ENCODE measurements at regions not wholly inside any gene's neighbourhood (a gene's known extent, or its start where the extent isn't known, plus 50 kb on each side); places are given as distances from the start of the nearest gene placed in this dataset.

DNA sequence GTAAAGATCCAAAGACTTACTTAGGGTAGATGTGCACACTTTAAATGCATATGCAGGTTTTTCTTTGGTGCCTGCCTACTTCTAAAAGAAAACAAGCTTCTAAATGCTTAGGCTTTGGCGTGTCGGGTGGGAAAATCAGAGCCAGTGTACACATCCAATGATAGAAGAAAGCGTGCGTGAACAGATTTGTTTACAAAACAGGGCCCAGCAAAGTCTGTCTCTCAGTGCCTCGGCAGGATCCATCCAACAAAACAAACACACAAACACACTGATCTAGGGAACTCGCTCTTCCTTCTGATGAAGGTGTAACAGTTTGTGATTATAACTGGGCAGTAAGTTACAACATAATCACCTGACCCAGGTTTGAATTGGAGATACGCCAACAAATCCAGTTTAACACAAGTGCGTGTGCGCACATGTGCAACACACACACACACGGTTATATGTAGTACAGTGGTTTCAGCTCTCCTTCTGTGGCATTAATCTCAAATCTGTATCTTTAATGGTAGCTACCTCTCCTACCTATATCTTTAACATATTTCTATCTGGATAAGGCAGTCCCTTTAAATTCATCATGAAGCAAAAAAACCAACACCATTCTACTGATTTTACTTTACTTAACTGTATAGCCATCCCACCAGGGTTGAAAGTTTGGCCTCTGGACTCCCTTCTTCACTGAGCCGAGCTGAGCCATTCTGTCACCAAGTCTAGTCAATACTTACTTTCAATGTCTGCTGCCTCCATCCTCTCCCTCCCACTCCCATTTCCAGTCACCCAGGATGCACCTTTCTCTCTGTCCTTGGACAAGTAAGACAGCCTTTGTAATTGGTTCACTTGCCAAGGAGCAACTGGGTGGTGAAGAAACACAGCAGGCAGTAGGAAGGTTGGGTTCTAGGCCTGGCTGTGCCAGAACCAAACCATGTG, 184.4 kb upstream of the KLF14 start:
- H3K4me3 ChIP-seq (ENCODE audit: low read depth, low read length): no peak overlapping the region
- H3K36me3 ChIP-seq (ENCODE audit: control insufficient read depth, insufficient read depth, low read length): no peaks in the 10 kb centered on the region
- peak in 1 of 6 donors; percentile 90 for DNase-seq (ENCODE audit: low read depth in 4 of 6, low spot score in 6 of 6)
- no peaks in the 10 kb centered on the region for H3K27me3 ChIP-seq (ENCODE audit: control insufficient read depth, insufficient read depth, low read length)
- no peak overlapping the region for H3K27ac ChIP-seq (ENCODE audit: low read depth, low read length)
- 85% methylated on average over 4 of the region's 11 CpGs for WGBS (ENCODE audit: insufficient coverage)
- H3K9me3 ChIP-seq (ENCODE audit: control insufficient read depth, insufficient read depth, low read length): no peaks in the 10 kb centered on the region
- H3K4me1 ChIP-seq (ENCODE audit: control insufficient read depth, insufficient read depth, low read length): peaks cover 28% of the 10 kb centered on the region

DNA sequence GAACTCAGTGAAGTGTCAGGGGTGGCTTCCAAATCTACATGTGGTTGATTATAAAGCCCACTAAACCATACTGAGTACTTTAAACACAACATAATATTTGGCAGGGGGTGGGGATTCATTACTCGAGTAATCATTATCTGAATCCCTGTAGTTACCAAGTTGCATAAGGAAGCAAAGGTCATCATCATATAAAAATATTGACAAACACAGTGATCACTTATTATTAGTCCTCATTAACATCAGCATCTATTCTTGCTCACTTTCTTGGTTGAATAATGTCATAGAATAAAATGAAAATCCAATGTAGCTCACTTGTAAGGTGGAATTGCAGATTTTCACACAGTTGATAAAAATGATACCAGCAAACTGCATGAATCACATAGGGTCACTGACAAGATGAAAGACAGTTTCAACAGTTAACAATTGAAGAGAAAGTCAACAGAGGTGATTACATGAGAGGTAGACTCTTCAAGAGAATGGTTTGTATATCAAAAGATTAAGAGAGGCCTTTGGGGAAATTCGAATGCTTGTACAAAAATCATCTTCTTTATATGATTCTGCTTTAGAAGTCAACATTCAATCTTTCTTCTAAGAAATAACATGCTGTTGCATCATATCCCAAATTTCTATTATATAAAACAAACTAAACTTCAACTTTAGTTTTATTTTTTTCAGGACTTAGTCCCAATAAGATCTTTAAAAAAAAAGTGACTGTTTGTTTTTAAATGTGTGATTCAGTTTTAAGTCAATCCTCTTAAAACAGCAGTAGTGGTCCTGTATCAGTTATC, 185.5 kb upstream of the KLF14 start:
- Histone ChIP-seq H3K27me3 (ENCODE audit: control insufficient read depth, insufficient read depth, low read length) (no peaks in the 10 kb centered on the region), H3K36me3 (ENCODE audit: control insufficient read depth, insufficient read depth, low read length) (no peaks in the 10 kb centered on the region), H3K9me3 (ENCODE audit: control insufficient read depth, insufficient read depth, low read length) (no peaks in the 10 kb centered on the region), H3K4me3 (ENCODE audit: low read depth, low read length) (no peak overlapping the region), H3K4me1 (ENCODE audit: control insufficient read depth, insufficient read depth, low read length) (peaks cover 25% of the 10 kb centered on the region), H3K27ac (ENCODE audit: low read depth, low read length) (no peak overlapping the region)
- WGBS (ENCODE audit: insufficient coverage): no CpG with 5 or more reads among the region's 2 CpGs
- no peak for DNase-seq (ENCODE audit: low read depth in 4 of 6, low spot score in 6 of 6)

DNA sequence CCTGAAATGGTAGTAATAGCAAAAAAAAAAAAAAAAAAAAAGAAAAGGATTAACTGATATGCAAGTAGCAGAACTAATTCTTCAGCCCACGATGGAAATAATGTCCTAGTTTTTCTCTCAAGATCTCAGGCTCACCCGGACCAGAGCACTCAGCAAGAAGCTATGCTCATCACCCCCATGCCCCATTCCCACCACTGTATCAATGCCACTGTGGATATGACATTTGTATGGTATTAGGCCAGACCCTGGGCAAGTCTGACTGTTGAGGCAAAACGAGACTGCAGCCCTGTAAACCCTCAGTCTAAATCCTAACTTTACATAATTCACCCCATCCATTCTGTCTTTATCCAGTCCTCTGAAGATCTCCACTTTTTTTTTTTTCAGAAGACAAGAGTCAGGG, 186.1 kb upstream of the KLF14 start:
- H3K4me1 ChIP-seq (ENCODE audit: control insufficient read depth, insufficient read depth, low read length): peaks cover 20% of the 10 kb centered on the region

DNA sequence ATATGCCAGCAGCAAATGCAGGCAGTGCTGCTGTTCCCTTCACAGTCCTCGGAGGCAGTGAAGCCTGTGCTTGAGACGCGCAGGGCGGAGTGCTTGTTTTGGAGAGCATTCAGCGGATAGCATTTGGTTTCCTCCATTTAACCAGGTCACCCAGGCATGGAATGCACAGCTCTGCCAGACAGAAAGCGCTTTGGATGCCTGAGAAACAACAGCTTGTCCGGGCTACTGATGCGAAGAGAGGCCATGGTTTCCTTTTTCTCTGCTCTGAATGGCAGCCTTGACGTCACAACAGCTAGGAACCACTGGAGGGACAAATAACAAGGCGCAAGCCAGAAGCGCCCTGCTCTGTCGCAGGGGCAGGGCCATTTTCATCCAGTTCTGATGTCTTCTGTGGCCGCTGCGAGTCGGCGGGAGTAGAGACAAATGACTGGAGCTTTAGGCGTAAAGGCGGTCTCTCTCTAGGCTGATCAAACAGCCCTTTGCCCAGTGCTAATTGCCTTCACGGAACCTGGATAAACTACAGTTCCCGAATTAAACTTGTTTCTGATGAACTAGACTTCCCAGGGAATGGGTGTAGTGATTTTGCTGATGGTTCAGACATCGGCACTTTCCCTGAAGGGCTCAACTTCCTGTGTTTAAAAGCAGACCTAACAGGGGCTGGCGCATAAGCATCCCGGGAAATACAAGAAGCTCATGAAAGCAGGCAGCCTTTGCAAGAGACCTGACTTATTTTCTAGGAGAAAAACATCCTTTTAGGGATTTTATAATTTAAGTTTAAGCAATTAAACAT, 187.6 kb upstream of the KLF14 start:
- peaks cover 14% of the 10 kb centered on the region for H3K4me1 ChIP-seq (ENCODE audit: control insufficient read depth, insufficient read depth, low read length)
- no peaks in the 10 kb centered on the region for H3K9me3 ChIP-seq (ENCODE audit: control insufficient read depth, insufficient read depth, low read length)
- no peaks in the 10 kb centered on the region for H3K27me3 ChIP-seq (ENCODE audit: control insufficient read depth, insufficient read depth, low read length)
- 24% methylated on average over 18 of the region's 23 CpGs for WGBS (ENCODE audit: insufficient coverage)
- peak; percentile 76 to 97 (median 85) for DNase-seq (ENCODE audit: low read depth in 4 of 6, low spot score in 6 of 6)
- peak overlapping the region; percentile 24 for H3K4me3 ChIP-seq (ENCODE audit: low read depth, low read length)
- peak overlapping the region; percentile 89 for H3K27ac ChIP-seq (ENCODE audit: low read depth, low read length)
- peaks cover 2% of the 10 kb centered on the region for H3K36me3 ChIP-seq (ENCODE audit: control insufficient read depth, insufficient read depth, low read length)

More for the DNA sequence above, 186.1 kb upstream of the KLF14 start:
- H3K9me3 ChIP-seq (ENCODE audit: control insufficient read depth, insufficient read depth, low read length): no peaks in the 10 kb centered on the region
- 60% methylated on average over 1 of the region's 3 CpGs for WGBS (ENCODE audit: insufficient coverage)
- no peak for DNase-seq (ENCODE audit: low read depth in 4 of 6, low spot score in 6 of 6)
- no peaks in the 10 kb centered on the region for H3K27me3 ChIP-seq (ENCODE audit: control insufficient read depth, insufficient read depth, low read length)
- H3K36me3 ChIP-seq (ENCODE audit: control insufficient read depth, insufficient read depth, low read length): no peaks in the 10 kb centered on the region
- peak overlapping the region; percentile 89 for H3K27ac ChIP-seq (ENCODE audit: low read depth, low read length)
- H3K4me3 ChIP-seq (ENCODE audit: low read depth, low read length): no peak overlapping the region

DNA sequence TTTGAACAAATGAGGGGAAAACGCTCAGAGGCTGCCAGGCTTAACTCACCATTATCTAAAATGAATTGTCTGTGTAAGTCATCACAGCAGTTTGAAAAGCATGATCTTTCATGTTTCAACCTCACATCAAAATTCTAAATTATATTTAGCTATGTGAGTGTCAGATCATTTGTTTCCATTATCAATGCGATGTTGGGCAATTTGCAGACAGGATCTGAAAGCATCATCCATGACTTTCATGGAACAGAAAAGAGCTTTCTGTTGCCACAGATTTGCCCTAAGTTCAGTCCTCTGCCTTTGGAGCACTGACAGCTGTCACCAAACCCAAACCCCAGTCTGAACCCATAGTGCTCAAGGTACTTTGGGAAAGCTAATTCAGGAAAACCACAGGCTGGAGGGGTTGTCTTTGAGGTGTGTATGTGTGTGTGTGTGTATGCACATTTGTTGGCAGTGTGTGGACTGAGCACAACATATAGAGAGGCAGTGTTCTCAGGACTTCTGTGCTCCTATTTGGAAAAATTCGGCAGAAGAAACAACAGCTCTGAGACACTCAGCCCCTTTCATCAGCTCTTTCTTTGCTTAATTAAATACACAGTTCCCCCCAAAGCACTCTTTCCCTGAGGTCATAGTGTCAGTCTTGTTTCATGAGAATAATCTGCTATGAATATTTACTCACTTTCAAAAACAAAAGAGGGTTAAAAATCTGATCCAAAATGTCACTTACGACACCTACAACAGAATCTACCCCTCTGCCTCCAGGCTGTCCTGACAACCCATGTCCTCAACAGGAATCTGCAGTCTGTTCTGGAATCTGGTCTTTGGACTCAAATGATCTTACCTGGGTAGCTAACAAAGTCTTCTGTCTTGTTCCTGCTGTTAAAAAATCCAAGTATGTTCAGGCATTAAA, 188.5 kb upstream of the KLF14 start:
- DNase-seq (ENCODE audit: low read depth in 4 of 6, low spot score in 6 of 6): peak in 2 of 6 donors; percentile 52 to 61
- Histone ChIP-seq H3K27me3 (ENCODE audit: control insufficient read depth, insufficient read depth, low read length) (no peaks in the 10 kb centered on the region), H3K36me3 (ENCODE audit: control insufficient read depth, insufficient read depth, low read length) (peaks cover 2% of the 10 kb centered on the region), H3K4me1 (ENCODE audit: control insufficient read depth, insufficient read depth, low read length) (peaks cover 14% of the 10 kb centered on the region), H3K4me3 (ENCODE audit: low read depth, low read length) (no peak overlapping the region), H3K9me3 (ENCODE audit: control insufficient read depth, insufficient read depth, low read length) (no peaks in the 10 kb centered on the region), H3K27ac (ENCODE audit: low read depth, low read length) (peak overlapping the region; percentile 89)
- 50% methylated on average over 2 of the region's 4 CpGs for WGBS (ENCODE audit: insufficient coverage)

DNA sequence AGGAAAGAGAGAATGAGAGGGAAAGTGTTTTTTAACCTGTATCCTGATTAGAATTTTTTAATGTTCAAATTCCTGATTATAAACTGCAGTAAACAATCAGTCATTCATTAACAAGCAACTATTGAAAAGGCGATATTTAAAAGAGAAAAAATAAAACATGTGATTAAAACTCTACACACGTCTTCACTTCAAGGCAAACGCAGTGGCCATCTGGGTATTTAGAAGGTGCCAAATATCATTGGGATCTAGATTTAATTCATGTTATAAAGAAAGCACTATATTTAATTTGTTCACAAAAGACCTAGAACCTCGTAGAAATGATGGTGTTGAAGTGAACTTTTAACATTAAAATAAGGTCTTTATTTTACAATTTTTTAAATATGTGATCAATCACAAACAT, 189.4 kb upstream of the KLF14 start:
- peaks cover 14% of the 10 kb centered on the region for H3K4me1 ChIP-seq (ENCODE audit: control insufficient read depth, insufficient read depth, low read length)

DNA sequence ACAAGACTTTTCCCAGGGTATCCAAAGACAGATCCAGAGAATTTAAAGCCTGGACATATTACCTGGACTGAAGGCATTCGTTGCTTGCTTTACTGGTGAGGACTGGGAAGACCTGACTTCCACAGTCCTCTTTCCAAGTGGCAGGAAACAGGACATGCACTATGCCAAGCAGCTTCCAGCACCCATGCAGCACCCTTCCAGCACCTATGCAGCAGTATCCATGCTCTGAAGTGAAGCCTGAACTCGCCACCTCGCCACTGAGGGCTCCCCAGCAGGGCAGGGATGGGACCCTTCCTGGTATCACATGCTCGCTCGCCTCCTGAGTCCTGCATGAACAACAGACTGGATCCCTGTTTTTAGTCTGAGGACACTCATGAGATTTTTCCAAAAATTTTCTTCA, 189.9 kb upstream of the KLF14 start:
- Histone ChIP-seq H3K9me3 (ENCODE audit: control insufficient read depth, insufficient read depth, low read length) (no peaks in the 10 kb centered on the region), H3K4me1 (ENCODE audit: control insufficient read depth, insufficient read depth, low read length) (peaks cover 14% of the 10 kb centered on the region), H3K4me3 (ENCODE audit: low read depth, low read length) (no peak overlapping the region), H3K27me3 (ENCODE audit: control insufficient read depth, insufficient read depth, low read length) (no peaks in the 10 kb centered on the region), H3K27ac (ENCODE audit: low read depth, low read length) (no peak overlapping the region), H3K36me3 (ENCODE audit: control insufficient read depth, insufficient read depth, low read length) (peaks cover 2% of the 10 kb centered on the region)
- no peak for DNase-seq (ENCODE audit: low read depth in 4 of 6, low spot score in 6 of 6)
- WGBS (ENCODE audit: insufficient coverage): 97% methylated on average over 5 of the region's 5 CpGs

More for the DNA sequence above, 189.4 kb upstream of the KLF14 start:
- no peaks in the 10 kb centered on the region for H3K27me3 ChIP-seq (ENCODE audit: control insufficient read depth, insufficient read depth, low read length)
- no CpG with 5 or more reads among the region's 4 CpGs for WGBS (ENCODE audit: insufficient coverage)
- H3K4me3 ChIP-seq (ENCODE audit: low read depth, low read length): no peak overlapping the region
- H3K27ac ChIP-seq (ENCODE audit: low read depth, low read length): no peak overlapping the region
- DNase-seq (ENCODE audit: low read depth in 4 of 6, low spot score in 6 of 6): peak in 1 of 6 donors; percentile 60
- H3K9me3 ChIP-seq (ENCODE audit: control insufficient read depth, insufficient read depth, low read length): no peaks in the 10 kb centered on the region
- peaks cover 2% of the 10 kb centered on the region for H3K36me3 ChIP-seq (ENCODE audit: control insufficient read depth, insufficient read depth, low read length)

DNA sequence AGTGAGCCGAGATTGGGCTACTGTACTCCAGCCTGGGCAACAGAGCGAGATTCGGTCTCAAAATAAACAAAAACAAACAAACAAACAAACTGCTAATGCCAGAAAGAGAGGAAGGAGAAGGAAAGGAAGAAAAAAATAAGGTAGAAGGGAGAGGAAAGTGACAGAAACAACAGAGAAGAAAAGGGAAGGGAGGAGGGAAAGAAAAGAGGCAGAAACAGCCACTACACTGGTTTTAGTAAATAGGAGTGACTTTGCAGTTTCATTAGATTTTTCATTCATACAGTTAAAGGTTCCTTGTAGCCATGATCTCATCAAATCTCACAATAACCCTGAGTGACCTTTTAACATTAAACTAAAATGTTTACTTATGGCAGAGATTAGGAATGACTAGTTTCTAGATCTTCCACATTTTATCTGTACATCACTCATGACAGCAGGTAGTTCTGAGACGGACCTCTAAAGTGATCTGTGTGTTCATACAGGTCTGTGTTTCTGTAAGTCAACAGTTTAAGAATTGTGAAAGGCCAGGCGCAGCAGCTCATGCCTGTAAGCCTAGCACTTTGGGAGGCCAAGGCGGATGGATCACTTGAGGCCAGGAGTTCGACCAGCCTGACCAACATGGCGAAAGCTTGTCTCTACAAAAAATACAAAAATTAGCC, 191.3 kb upstream of the KLF14 start:
- Histone ChIP-seq H3K4me3 (ENCODE audit: low read depth, low read length) (no peak overlapping the region), H3K36me3 (ENCODE audit: control insufficient read depth, insufficient read depth, low read length) (peaks cover 2% of the 10 kb centered on the region), H3K27ac (ENCODE audit: low read depth, low read length) (no peak overlapping the region), H3K27me3 (ENCODE audit: control insufficient read depth, insufficient read depth, low read length) (no peaks in the 10 kb centered on the region), H3K4me1 (ENCODE audit: control insufficient read depth, insufficient read depth, low read length) (peaks cover 14% of the 10 kb centered on the region), H3K9me3 (ENCODE audit: control insufficient read depth, insufficient read depth, low read length) (no peaks in the 10 kb centered on the region)
- 95% methylated on average over 4 of the region's 8 CpGs for WGBS (ENCODE audit: insufficient coverage)
- no peak for DNase-seq (ENCODE audit: low read depth in 4 of 6, low spot score in 6 of 6)

Measured in spinal cord (tissue), 9 donors.